DND-41 (cell line): ENCODE measurements at regions not wholly inside any gene's neighbourhood (a gene's known extent, or its start where the extent isn't known, plus 50 kb on each side); places are given as distances from the start of the nearest gene placed in this dataset.

Experiments
- CTCF ChIP-seq: IDR thresholded peaks from 2 replicates; pipeline ENCODE4 v1.5.1; 2012; ENCODE audit warnings: borderline replicate concordance, low read length, moderate library complexity, mild to moderate bottlenecking; ENCODE audit not compliant: poor library complexity, severe bottlenecking; ENCODE audit errors: extremely low read depth
- EZH2 ChIP-seq: IDR thresholded peaks from 3 replicates; pipeline ENCODE4 v1.6.1; 2012; ENCODE audit warnings: borderline replicate concordance, low read depth, mild to moderate bottlenecking, moderate library complexity, low read length, inconsistent platforms; ENCODE audit not compliant: severe bottlenecking

- no peak for TF ChIP-seq EZH2
- TF ChIP-seq CTCF, result no peak
These were observed 370.0 kb upstream of the EEF2KMT start for GRCh38 chr16:5467552-5467951.
